Spleen (tissue), 11 donors: ENCODE measurements at regions not wholly inside any gene's neighbourhood (a gene's known extent, or its start where the extent isn't known, plus 50 kb on each side); places are given as distances from the start of the nearest gene placed in this dataset.

Source experiments
- DNase-seq: peaks from one replicate; pipeline ENCODE4 v3.0.0-alpha.2; 2020
- H3K27ac ChIP-seq, 8 donors: fragments of 200-600 bp; sonication (generic) in 7 of 8; 1 replicate in 4 of 8; 2 replicates in 4 of 8; pipeline versions ENCODE4 v1.5.0 to v1.8.0; 2016 to 2021; ENCODE audit warnings: inconsistent platforms in 4 of 8, mild to moderate bottlenecking in 4 of 8, moderate library complexity in 1 of 8
- H3K27me3 ChIP-seq, 7 donors: fragments of 200-600 bp; sonication (generic) in 6 of 7; replicated peaks in 1 of 7; 1 replicate in 4 of 7; 2 replicates in 3 of 7; pipeline versions ENCODE4 v1.5.0 to v1.8.0; 2016 to 2021; ENCODE audit warnings: inconsistent platforms in 3 of 7, mild to moderate bottlenecking in 1 of 7
- H3K36me3 ChIP-seq, 6 donors: fragments of 200-600 bp; sonication (generic) in 5 of 6; 1 replicate in 4 of 6; 2 replicates in 2 of 6; pipeline versions ENCODE4 v1.5.0 to v1.8.0; 2016 to 2021; ENCODE audit warnings: inconsistent platforms in 2 of 6
- H3K4me1 ChIP-seq, 6 donors: fragments of 200-600 bp; sonication (generic) in 5 of 6; 1 replicate in 3 of 6; 2 replicates in 3 of 6; pipeline versions ENCODE4 v1.5.0 to v1.8.0; 2016 to 2021; ENCODE audit warnings: inconsistent platforms in 3 of 6
- H3K4me3 ChIP-seq, 8 donors: fragments of 200-600 bp; sonication (generic) in 7 of 8; 1 replicate in 4 of 8; 2 replicates in 4 of 8; pipeline versions ENCODE4 v1.5.0 to v1.8.0; 2016 to 2021; ENCODE audit warnings: inconsistent platforms in 4 of 8, mild to moderate bottlenecking in 4 of 8, moderate library complexity in 2 of 8
- H3K9me3 ChIP-seq, 8 donors: fragments of 200-600 bp; sonication (generic) in 7 of 8; 1 replicate in 4 of 8; 2 replicates in 4 of 8; pipeline versions ENCODE4 v1.5.0 to v1.8.0; 2016 to 2021; ENCODE audit warnings: inconsistent platforms in 4 of 8
- POLR2A ChIP-seq, 3 donors: fragments of 450-650 bp; IDR thresholded peaks; one replicate each; pipeline ENCODE4 v1.5.1; 2017; ENCODE audit warnings: antibody characterized with exemption in 3 of 3, mild to moderate bottlenecking in 1 of 3
- POLR2AphosphoS5 ChIP-seq, 3 donors: sonication (generic); formaldehyde crosslinking; IDR thresholded peaks; one replicate each; pipeline ENCODE4 v1.5.1; 2017; ENCODE audit warnings: antibody characterized with exemption in 3 of 3
- WGBS, 5 donors: extraction: QIAGEN DNeasy Blood & Tissue Kit in 3 of 5; methylation state at CpG; one replicate each; pipeline versions ENCODE4 v1.1.5 to v1.1.7; 2013 to 2018; 5-methylcytosine and 5-hydroxymethylcytosine counted together
- intact Hi-C: fragments of 100-400 bp; cut with DNase I; formaldehyde crosslinking; loops from one replicate; pipeline ENCODE4 v1.15.0; 2023; ENCODE audit warnings: low total_unique reads
- TF ChIP-seq, protein P1 (sequence below), 11 experiments: fragments of 200-600 bp in 7 of 11; fragments of 450-650 bp in 4 of 11; sonication (generic) in 4 of 11; IDR thresholded peaks in 8 of 11; conservative IDR thresholded peaks in 3 of 11; 1 replicate in 7 of 11; 2 replicates in 4 of 11; pipeline versions ENCODE4 v1.4.0 to v1.8.0; 2016 to 2021; ENCODE audit warnings: antibody characterized with exemption in 11 of 11, inconsistent platforms in 4 of 11, mild to moderate bottlenecking in 1 of 11
- donor health status: healthy with polysubstance abuse.
- donor health status: DM: no; HTN: no; CAD: no; lungs with moderate emphysema.
- donor health status: DM: no; HTN: no; CAD: no.
- donor health status: Bipolar disorder and iron deficiency.
- donor health status: healthy.
- donor health status: DM: no; HTN: no; CAD: no.
- donor health status: DM: yes; HTN: yes; CAD: no.

GRCh38 chr7:130939321-130940095, 205.5 kb upstream of the KLF14 start:
- peaks cover 0 to 36% (median 6%) of the 10 kb centered on the region in 6 donors for H3K36me3 ChIP-seq
- peaks cover 31 to 100% (median 74%) of the 10 kb centered on the region in 6 donors for H3K4me1 ChIP-seq
- H3K27ac ChIP-seq: peak overlapping the region; percentile 13 to 89 (median 83)
- no peaks in the 10 kb centered on the region for H3K9me3 ChIP-seq
- no peak for DNase-seq
- no peaks in the 10 kb centered on the region for H3K27me3 ChIP-seq
- TF ChIP-seq POLR2AphosphoS5 (IDR thresholded peaks at IDR 0.05): no peak
- TF ChIP-seq, protein P1, sequence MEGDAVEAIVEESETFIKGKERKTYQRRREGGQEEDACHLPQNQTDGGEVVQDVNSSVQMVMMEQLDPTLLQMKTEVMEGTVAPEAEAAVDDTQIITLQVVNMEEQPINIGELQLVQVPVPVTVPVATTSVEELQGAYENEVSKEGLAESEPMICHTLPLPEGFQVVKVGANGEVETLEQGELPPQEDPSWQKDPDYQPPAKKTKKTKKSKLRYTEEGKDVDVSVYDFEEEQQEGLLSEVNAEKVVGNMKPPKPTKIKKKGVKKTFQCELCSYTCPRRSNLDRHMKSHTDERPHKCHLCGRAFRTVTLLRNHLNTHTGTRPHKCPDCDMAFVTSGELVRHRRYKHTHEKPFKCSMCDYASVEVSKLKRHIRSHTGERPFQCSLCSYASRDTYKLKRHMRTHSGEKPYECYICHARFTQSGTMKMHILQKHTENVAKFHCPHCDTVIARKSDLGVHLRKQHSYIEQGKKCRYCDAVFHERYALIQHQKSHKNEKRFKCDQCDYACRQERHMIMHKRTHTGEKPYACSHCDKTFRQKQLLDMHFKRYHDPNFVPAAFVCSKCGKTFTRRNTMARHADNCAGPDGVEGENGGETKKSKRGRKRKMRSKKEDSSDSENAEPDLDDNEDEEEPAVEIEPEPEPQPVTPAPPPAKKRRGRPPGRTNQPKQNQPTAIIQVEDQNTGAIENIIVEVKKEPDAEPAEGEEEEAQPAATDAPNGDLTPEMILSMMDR (IDR thresholded peaks at IDR 0.05 in 8 of 11, conservative IDR thresholded peaks at IDR 0.05 in 3 of 11): no peak
- TF ChIP-seq POLR2A (IDR thresholded peaks at IDR 0.05): no peak
- intact Hi-C loops: no loop called here
- 57 to 82% (median 69%) methylated on average over 3 of the region's 3 CpGs for WGBS, 5 donors
- peak overlapping the region in 1 of 8 donors; percentile 45 for H3K4me3 ChIP-seq

DNA sequence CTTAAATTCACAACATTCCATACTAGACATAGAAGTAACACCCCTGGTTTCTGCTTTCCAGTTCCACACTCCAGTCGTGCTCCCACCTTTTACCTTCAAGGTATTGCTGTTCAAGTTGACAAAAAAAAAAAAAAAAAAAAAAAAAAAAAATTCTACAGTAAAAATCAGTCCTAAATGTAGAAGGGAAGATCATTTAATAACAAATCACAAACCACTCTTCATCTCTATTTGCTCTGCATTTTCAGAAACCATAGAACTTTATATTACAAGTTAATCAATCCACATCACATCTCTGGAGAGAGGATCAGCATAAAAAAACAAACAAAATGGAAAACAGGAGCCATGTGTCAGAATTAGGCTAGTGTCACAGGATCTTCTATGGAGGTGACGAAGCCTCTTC, 206.3 kb upstream of the KLF14 start:
- WGBS, 5 donors: 64 to 76% (median 68%) methylated on average over 2 of the region's 2 CpGs
- H3K9me3 ChIP-seq: no peaks in the 10 kb centered on the region
- intact Hi-C loops: no loop called here
- H3K4me1 ChIP-seq: peaks cover 36 to 100% (median 77%) of the 10 kb centered on the region in 6 donors
- TF ChIP-seq, protein P1 (IDR thresholded peaks at IDR 0.05 in 8 of 11, conservative IDR thresholded peaks at IDR 0.05 in 3 of 11): no peak
- TF ChIP-seq POLR2AphosphoS5 (IDR thresholded peaks at IDR 0.05): no peak
- no peak for TF ChIP-seq POLR2A (IDR thresholded peaks at IDR 0.05)
- peak overlapping the region in 7 of 8 donors; percentile 65 to 89 (median 84) for H3K27ac ChIP-seq
- peak overlapping the region in 7 of 8 donors; percentile 14 to 65 (median 30) for H3K4me3 ChIP-seq
- H3K36me3 ChIP-seq: peaks cover 0 to 36% (median 3%) of the 10 kb centered on the region in 6 donors
- no peaks in the 10 kb centered on the region for H3K27me3 ChIP-seq
- DNase-seq: no peak

DNA sequence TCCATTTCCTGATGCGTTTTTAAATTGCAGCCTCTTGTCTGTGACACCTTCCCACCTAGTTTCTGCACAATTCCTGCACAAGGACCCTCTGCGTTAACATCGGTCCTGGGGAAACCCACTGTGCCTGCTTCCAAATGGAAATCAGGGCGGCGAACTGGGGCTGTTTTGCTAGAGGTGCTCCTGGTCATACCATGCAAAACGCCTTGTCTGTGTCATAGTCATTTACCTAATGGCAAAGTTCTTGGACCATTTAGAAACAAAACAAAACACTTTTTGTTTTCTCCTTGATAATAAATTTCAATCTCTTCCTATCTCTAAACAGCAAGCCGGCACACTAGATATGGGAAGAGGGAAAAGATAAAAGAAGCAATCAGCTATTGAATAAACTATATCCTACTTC, 206.9 kb upstream of the KLF14 start:
- Histone ChIP-seq H3K27me3 (no peaks in the 10 kb centered on the region), H3K9me3 (no peaks in the 10 kb centered on the region), H3K4me3 (peak overlapping the region; percentile 14 to 65 (median 30)), H3K36me3 (peaks cover 0 to 35% (median under 1%) of the 10 kb centered on the region in 6 donors), H3K4me1 (peaks cover 40 to 100% (median 81%) of the 10 kb centered on the region in 6 donors), H3K27ac (peak overlapping the region; percentile 65 to 89 (median 84))
- 53 to 72% (median 58%) methylated on average over 7 of the region's 7 CpGs for WGBS, 5 donors
- TF ChIP-seq, protein P1 (IDR thresholded peaks at IDR 0.05 in 8 of 11, conservative IDR thresholded peaks at IDR 0.05 in 3 of 11): no peak
- TF ChIP-seq POLR2A (IDR thresholded peaks at IDR 0.05) (no peak), POLR2AphosphoS5 (IDR thresholded peaks at IDR 0.05) (no peak)
- DNase-seq: peak; percentile 54
- intact Hi-C loops: no loop called here
